Stomach (tissue), 8 donors: ENCODE measurements at regions not wholly inside any gene's neighbourhood (a gene's known extent, or its start where the extent isn't known, plus 50 kb on each side); places are given as distances from the start of the nearest gene placed in this dataset.

Experiments used
- DNase-seq, 2 donors: peaks; one replicate each; pipeline versions ENCODE4 v3.0.0 to v3.0.0-alpha.2; 2013 to 2019
- H3K27ac ChIP-seq, 5 donors: fragments of 200-600 bp in 4 of 5; sonication (generic) in 4 of 5; one replicate each; pipeline ENCODE4 v1.5.1; 2013 to 2019; ENCODE audit warnings: mild to moderate bottlenecking in 1 of 5, moderate library complexity in 1 of 5
- H3K27me3 ChIP-seq, 3 donors: fragments of 200-600 bp; sonication (generic); one replicate each; pipeline ENCODE4 v1.5.1; 2017 to 2019; ENCODE audit warnings: mixed run types in 1 of 3
- H3K36me3 ChIP-seq, 4 donors: fragments of 200-600 bp; sonication (generic); 1 replicate in 3 of 4; 2 replicates in 1 of 4; pipeline ENCODE4 v1.5.1; 2016 to 2019
- H3K4me1 ChIP-seq, 4 donors: fragments of 200-600 bp; sonication (generic); one replicate each; pipeline ENCODE4 v1.5.1; 2016 to 2019
- H3K4me3 ChIP-seq, 4 donors: fragments of 200-600 bp; sonication (generic) in 3 of 4; one replicate each; pipeline ENCODE4 v1.5.1; 2016 to 2019; ENCODE audit warnings: mild to moderate bottlenecking in 1 of 4
- H3K9me3 ChIP-seq, 4 donors: fragments of 200-600 bp; sonication (generic); one replicate each; pipeline ENCODE4 v1.5.1; 2016 to 2019
- CTCF ChIP-seq, 7 experiments: fragments of 450-650 bp in 4 of 7; fragments of 200-600 bp in 3 of 7; sonication (generic) in 3 of 7; IDR thresholded peaks; one replicate each; pipeline ENCODE4 v1.5.1; 2016 to 2019; ENCODE audit warnings: antibody characterized with exemption in 7 of 7, control low read depth in 2 of 7, mild to moderate bottlenecking in 1 of 7
- EP300 ChIP-seq: sonication (generic); formaldehyde crosslinking; IDR thresholded peaks from one replicate; pipeline ENCODE4 v1.6.1; 2017; ENCODE audit warnings: antibody characterized with exemption
- POLR2A ChIP-seq, 4 donors: fragments of 450-650 bp; IDR thresholded peaks; one replicate each; pipeline ENCODE4 v1.6.1; 2016; ENCODE audit warnings: antibody characterized with exemption in 4 of 4, control low read depth in 2 of 4, mild to moderate bottlenecking in 1 of 4, moderate library complexity in 1 of 4
- POLR2AphosphoS5 ChIP-seq, 3 donors: sonication (generic); formaldehyde crosslinking; IDR thresholded peaks; one replicate each; pipeline ENCODE4 v1.6.1; 2016; ENCODE audit warnings: antibody characterized with exemption in 3 of 3
- WGBS, 5 donors: extraction: QIAGEN DNeasy Blood & Tissue Kit in 3 of 5; methylation state at CpG; one replicate each; pipeline versions ENCODE4 v1.1.5 to v1.1.7; 2013 to 2018; 5-methylcytosine and 5-hydroxymethylcytosine counted together
- intact Hi-C: fragments of 100-400 bp; cut with DNase I; formaldehyde crosslinking; loops from one replicate; pipeline ENCODE4 v1.15.1; 2023; ENCODE audit warnings: low total_unique reads
- donor health status: healthy with polysubstance abuse.
- donor health status: Bipolar disorder and iron deficiency.
- donor health status: healthy.

DNA sequence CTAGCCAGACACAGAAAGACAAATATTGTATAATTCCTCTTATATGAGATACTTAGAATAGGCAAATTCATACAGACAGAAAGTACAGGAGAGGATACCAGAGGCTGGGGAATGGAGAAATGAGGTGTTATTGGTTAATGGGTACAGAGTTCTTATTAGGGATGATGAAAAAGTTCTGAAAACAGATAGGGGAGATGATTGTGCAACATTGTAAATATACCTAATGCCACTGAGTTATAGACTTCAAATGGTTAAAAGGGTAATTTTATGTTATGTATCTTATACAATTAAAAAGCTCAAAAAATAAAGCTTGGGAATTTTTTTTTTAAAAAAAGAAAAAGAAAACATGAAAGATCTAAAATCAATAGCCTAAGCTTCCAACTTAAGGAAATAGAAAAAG lies 98.8 kb upstream of the TECRL start:
- no peak for DNase-seq
- Histone ChIP-seq H3K36me3 (no peaks in the 10 kb centered on the region), H3K4me3 (no peak overlapping the region), H3K9me3 (no peaks in the 10 kb centered on the region), H3K27ac (no peak overlapping the region), H3K4me1 (no peaks in the 10 kb centered on the region), H3K27me3 (no peaks in the 10 kb centered on the region)
- TF ChIP-seq CTCF (IDR thresholded peaks at IDR 0.05): no peak
- no peak for TF ChIP-seq POLR2AphosphoS5 (IDR thresholded peaks at IDR 0.05)
- TF ChIP-seq EP300: no peak
- no peak for TF ChIP-seq POLR2A (IDR thresholded peaks at IDR 0.05)
- intact Hi-C loops: no loop called here

GRCh38 chr4:64503945-64504675 lies 94.9 kb upstream of the TECRL start:
- Histone ChIP-seq H3K9me3 (no peaks in the 10 kb centered on the region), H3K4me3 (no peak overlapping the region), H3K27me3 (no peaks in the 10 kb centered on the region), H3K27ac (no peak overlapping the region), H3K36me3 (no peaks in the 10 kb centered on the region), H3K4me1 (no peaks in the 10 kb centered on the region)
- no peak for DNase-seq
- 37 to 40% (median 40%) methylated on average over 3 of the region's 3 CpGs for WGBS, 5 donors
- no peak for TF ChIP-seq EP300
- TF ChIP-seq CTCF (IDR thresholded peaks at IDR 0.05): no peak
- TF ChIP-seq POLR2A (IDR thresholded peaks at IDR 0.05): no peak
- no peak for TF ChIP-seq POLR2AphosphoS5 (IDR thresholded peaks at IDR 0.05)
- intact Hi-C loops: no loop called here

GRCh38 chr4:64503416-64503815 lies 94.2 kb upstream of the TECRL start:
- Histone ChIP-seq H3K27ac (no peak overlapping the region), H3K27me3 (no peaks in the 10 kb centered on the region), H3K36me3 (no peaks in the 10 kb centered on the region), H3K4me1 (no peaks in the 10 kb centered on the region), H3K4me3 (no peak overlapping the region), H3K9me3 (no peaks in the 10 kb centered on the region)
- 74 to 84% (median 79%) methylated on average over 2 of the region's 2 CpGs for WGBS, 5 donors
- TF ChIP-seq POLR2AphosphoS5 (IDR thresholded peaks at IDR 0.05) (no peak), POLR2A (IDR thresholded peaks at IDR 0.05) (no peak), CTCF (IDR thresholded peaks at IDR 0.05) (no peak), EP300 (no peak)
- intact Hi-C loops: no loop called here
- DNase-seq: no peak

- TF ChIP-seq CTCF (IDR thresholded peaks at IDR 0.05) (no peak), EP300 (no peak), POLR2A (IDR thresholded peaks at IDR 0.05) (no peak)
- 15 to 40% (median 23%) methylated on average over 1 of the region's 1 CpG for WGBS, 5 donors
- intact Hi-C loops: no loop called here
- Histone ChIP-seq H3K4me3 (no peak overlapping the region), H3K27me3 (no peaks in the 10 kb centered on the region), H3K9me3 (no peaks in the 10 kb centered on the region), H3K27ac (no peak overlapping the region), H3K4me1 (no peaks in the 10 kb centered on the region), H3K36me3 (no peaks in the 10 kb centered on the region)
- no peak for DNase-seq
These were observed 88.2 kb upstream of the TECRL start for GRCh38 chr4:64497491-64497890.
